CD4-positive, alpha-beta T cell treated with Interleukin-17A for 4 hours (primary cell): ENCODE measurements at regions not wholly inside any gene's neighbourhood (a gene's known extent, or its start where the extent isn't known, plus 50 kb on each side); places are given as distances from the start of the nearest gene placed in this dataset.

Experiments
- DNase-seq: peaks from one replicate; pipeline ENCODE4 v3.0.0-alpha.2; 2020; ENCODE audit warnings: mixed read lengths

- DNase-seq = no peak
Observed at GRCh38 chr5:6926491-6927038, 213.3 kb downstream of the TENT4A start.

- DNase-seq = no peak
Observed at GRCh38 chr5:6936031-6936430, 222.8 kb downstream of the TENT4A start.

GRCh38 chr5:6937677-6938076 lies 224.4 kb downstream of the TENT4A start:
- no peak for DNase-seq

GRCh38 chr5:6941631-6942030 lies 228.4 kb downstream of the TENT4A start:
- no peak for DNase-seq

GRCh38 chr5:6943197-6944112 lies 230.2 kb downstream of the TENT4A start:
- DNase-seq = no peak

GRCh38 chr5:6948562-6948961 lies 235.3 kb downstream of the TENT4A start:
- DNase-seq = no peak

- DNase-seq = no peak
Observed at GRCh38 chr5:6949230-6949629, 236.0 kb downstream of the TENT4A start.

- DNase-seq = no peak
Observed at GRCh38 chr5:6950250-6950649, 237.0 kb downstream of the TENT4A start.

- no peak for DNase-seq
Observed at GRCh38 chr5:6950860-6951259, 237.6 kb downstream of the TENT4A start.

GRCh38 chr5:6961123-6961522 lies 247.9 kb downstream of the TENT4A start:
- DNase-seq = no peak

- no peak for DNase-seq
Observed at GRCh38 chr5:6961837-6962635, 248.8 kb downstream of the TENT4A start.

GRCh38 chr5:6976971-6977370 lies 263.7 kb downstream of the TENT4A start:
- DNase-seq = no peak

GRCh38 chr5:6979061-6979460 lies 265.8 kb downstream of the TENT4A start:
- DNase-seq = no peak

- DNase-seq = no peak
Observed at GRCh38 chr5:6989230-6989629, 276.0 kb downstream of the TENT4A start.

- no peak for DNase-seq
Observed at GRCh38 chr5:6994097-6994496, 280.9 kb downstream of the TENT4A start.

- no peak for DNase-seq
Observed at GRCh38 chr5:6995115-6995514, 281.9 kb downstream of the TENT4A start.

- DNase-seq = no peak
Observed at GRCh38 chr5:7000310-7000709, 287.1 kb downstream of the TENT4A start.

GRCh38 chr5:7010591-7010990 lies 297.4 kb downstream of the TENT4A start:
- no peak for DNase-seq

- no peak for DNase-seq
Observed at GRCh38 chr5:7012057-7012456, 298.8 kb downstream of the TENT4A start.

GRCh38 chr5:7014611-7015010 lies 301.4 kb downstream of the TENT4A start:
- DNase-seq = no peak

GRCh38 chr5:7015586-7016256 lies 302.5 kb downstream of the TENT4A start:
- DNase-seq = no peak

GRCh38 chr5:7016999-7017747 lies 303.9 kb downstream of the TENT4A start:
- DNase-seq = no peak
